HG03571 (cell line): ENCODE measurements at regions not wholly inside any gene's neighbourhood (a gene's known extent, or its start where the extent isn't known, plus 50 kb on each side); places are given as distances from the start of the nearest gene placed in this dataset.
A peak's percentile ranks its signal among the peaks of the same experiment; 100 is the strongest.
"Not testable (repeated sequence)": the region's sequence is repeated elsewhere in the genome, so short reads cannot be mapped to it uniquely, and the experiment has no call there.

Source experiments
- ATAC-seq: cut with Tn5 transposase; IDR thresholded peaks from one replicate; pipeline ENCODE4 v1.9.1; 2021; ENCODE audit not compliant: unreplicated experiment

DNA sequence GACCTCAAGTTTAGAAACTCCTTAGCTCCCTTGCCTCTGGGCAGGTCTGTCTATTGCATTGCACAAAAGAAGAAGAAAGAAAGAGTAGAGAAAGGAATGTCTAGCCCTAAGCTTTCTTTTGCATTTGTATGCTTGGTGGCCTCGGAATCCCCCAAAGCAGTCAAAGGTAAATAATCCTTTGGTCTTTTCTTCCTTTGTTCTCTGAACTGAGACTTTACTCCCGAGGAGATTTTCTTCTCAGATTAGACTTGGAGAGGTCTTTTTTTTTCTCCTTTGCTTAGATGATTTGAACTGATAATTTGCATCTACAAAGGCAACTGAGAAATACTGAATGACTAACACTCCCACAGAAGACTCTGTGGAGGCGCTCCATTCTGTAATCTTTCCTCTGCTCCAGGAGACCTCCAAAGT is 93.2 kb downstream of the AKR1D1 start:
- no peak for ATAC-seq

GRCh38 chr7:138170298-138170697 is 94.0 kb downstream of the AKR1D1 start:
- no peak for ATAC-seq

- peak; percentile 96 for ATAC-seq
Measured at GRCh38 chr7:138170959-138171703, 94.9 kb downstream of the AKR1D1 start.

DNA sequence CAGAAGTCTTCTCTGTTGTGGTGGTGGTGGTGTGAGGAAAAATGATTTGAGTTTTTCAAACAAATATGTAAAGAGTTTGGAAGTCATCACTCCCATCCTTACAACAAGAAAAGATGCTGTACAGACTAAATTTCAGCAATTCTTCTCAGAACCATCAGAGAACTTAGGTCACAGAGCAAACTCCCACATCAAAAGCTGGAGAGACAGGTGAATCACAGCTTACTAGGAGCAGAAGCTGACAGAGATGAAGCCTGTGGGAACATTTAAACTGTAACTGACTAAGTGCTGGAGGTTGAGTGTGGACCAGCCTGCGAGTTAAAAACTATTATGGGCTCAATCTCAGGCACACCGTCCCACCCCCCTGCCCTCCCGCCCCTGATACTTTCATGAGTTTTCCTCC is 97.3 kb downstream of the AKR1D1 start:
- ATAC-seq = no peak

DNA sequence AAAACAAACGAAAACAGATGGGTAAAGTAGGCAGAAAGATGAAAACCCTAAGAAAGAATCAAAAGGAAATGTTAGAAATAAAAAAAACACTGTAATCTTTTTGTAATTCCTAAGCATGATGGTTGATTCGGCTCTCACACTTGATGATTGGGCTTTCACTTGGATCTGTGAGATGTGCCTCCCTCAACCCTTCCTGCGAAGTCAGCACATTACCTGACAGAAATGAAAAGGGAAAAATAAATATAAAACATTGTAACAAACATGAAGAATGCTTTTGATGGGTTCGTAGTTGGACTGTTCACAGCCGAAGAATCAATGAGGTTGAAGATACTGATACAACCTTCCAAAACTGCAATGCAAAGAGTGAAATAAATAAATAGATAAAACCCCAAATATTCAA is 99.8 kb downstream of the AKR1D1 start:
- no peak for ATAC-seq

GRCh38 chr7:138184191-138184590 is 107.9 kb downstream of the AKR1D1 start:
- no peak for ATAC-seq

- ATAC-seq = no peak
Measured at GRCh38 chr7:138185132-138185908, 109.1 kb downstream of the AKR1D1 start.

DNA sequence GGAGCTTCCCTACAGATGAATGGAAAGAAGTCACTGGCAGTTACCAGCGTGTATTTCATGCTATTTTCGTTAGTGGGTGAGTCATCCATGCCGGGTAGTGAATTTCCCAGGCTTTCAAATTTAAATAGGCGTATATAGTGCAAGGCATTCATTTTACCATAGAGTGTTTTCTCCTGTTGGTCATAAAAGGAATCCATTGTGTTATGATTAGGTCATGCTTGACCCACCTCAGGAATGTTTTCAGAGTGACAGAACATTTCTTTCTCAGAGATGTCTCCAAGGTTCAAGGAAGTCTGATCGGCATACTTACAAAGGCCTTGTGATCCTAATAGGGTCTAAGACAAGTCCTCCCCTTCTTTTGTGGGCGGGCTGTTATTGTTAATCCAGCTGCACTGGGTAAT is 110.7 kb downstream of the AKR1D1 start:
- ATAC-seq = no peak

DNA sequence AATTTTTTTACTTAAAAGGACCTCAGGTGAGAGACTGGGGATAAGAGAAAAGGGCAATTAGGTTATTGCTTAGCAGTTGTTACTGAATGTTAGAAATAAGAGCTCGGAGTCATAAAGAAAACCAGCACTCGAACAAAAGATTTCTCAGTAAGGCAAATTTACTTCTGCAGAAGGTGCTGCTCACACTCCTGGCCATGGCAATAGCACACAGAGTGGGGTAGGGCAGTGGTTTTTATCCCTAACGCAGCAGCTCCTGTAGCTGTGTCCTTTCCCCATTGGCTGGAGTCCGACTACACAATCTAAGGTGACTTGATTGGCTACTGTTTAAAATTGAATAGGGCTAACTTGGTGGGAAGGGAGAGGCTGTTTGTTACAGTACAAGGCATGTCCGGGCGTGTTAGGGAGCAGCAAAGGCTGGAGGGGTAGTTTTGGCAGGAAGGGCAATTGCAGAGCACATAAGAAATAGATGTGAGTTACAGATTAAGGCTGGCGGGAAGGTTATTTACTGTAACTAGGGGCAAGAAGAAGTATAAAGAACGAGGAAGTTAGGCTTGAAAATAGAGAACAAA is 112.1 kb downstream of the AKR1D1 start:
- no peak for ATAC-seq

- no peak for ATAC-seq
Measured at GRCh38 chr7:138194567-138194966, 118.3 kb downstream of the AKR1D1 start.

DNA sequence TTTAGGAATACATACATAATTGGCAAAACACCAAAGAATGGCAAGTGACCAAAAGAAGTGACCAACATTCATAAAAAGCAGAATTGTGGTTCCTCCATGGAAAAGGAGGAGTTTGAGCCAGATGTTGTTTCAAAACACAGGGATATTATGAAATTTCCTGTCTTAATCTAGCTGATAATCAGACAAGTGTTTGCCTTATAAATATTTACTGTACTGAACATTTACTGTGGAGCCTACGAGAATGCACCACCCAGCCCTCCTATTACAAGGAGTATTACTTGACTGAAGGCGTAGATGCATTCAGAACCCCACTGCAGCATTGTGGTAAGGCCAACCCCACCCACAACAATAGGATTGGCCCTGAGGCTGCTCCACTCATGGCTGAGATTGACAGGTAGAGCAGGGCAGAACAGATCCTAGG is 118.9 kb downstream of the AKR1D1 start:
- ATAC-seq = no peak

DNA sequence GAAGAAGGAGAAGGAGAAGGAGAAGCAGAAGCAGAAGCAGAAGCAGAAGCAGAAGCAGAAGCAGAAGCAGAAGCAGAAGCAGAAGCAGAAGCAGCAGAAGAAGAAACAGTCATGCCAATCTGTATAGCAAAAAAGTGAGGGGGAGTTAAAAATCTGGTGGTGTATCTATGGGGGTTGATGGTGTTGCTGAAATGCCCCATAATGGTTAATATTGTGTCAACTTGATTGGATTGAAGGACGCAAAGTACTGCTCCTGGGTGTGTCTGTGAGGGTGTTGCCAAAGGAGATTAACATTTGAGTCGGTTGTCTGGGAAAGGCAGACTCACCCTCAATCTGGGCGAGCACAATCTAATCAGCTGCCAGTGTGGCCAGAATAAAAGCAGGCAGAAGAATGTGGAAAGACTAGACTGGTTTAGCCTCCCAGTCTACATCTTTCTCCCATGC is 120.3 kb downstream of the AKR1D1 start:
- not testable (repeated sequence) for ATAC-seq

DNA sequence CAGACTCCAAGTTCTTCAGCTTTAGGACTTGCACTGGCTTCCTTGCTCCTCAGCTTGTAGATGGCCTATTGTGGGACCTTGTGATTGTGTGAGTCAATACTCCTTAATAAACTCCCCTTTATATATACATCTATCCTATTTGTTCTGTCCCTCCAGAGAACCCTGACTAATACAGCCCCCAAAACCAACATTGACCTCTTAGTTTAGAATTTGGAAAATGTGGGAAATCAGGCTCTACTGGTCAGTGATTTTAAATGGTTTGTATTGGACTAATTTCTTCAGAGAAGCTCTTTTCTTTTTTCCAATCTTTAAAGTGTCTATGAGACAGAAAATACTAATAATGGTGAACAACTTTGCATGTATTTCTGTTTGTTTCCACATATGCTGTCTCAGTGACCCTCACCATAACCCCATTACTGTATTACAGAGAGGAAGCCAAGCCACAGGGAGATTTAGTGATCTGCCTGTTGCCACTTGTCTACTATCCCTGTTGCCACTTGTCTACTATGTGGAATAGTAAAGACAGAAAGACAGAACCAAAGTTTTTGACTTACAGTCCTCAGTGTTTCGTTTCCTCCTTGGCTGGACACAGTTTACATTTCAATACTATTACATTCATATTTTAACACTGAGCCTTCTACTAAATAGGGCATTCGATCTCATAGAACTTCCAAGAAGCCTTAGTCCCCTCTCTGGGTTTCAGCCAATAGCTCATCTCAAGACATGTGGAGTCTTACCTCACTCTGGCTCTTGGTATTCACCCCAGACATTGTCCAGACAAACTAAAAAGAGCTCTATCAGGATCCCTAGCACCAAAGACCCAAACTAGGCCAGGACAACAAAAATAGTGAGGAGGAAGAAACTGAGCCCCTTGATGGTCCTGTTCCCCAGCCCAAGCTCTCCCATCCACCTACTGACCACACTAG is 121.0 kb downstream of the AKR1D1 start:
- no peak for ATAC-seq

- no peak for ATAC-seq
Measured at GRCh38 chr7:138204285-138204981, 128.2 kb downstream of the AKR1D1 start.

GRCh38 chr7:138204982-138205298 is 128.7 kb downstream of the AKR1D1 start:
- ATAC-seq = no peak

DNA sequence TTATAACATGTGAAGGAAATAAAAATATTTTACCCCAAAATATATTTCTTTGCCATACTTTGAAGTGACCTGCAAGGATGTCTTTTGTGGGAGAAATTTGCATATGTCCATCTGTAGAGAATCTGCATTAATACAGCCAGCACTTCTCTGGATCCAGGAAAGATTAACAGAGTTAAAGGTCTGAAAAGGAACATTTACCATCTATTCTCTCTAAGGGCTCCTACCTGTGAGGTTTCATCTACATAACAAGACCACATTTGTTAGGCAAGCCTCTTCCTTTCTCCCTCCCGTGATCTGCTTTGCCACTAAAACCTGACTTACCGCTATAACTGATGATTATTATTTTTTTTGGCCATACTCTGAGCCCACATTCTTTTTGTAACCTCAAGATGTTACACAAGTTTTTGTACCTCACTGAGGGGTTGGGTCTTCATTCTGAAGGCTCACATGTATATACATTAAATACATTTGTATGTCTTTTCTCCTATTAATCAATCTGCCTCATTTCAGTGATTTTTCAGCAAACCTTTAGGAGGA is 129.4 kb downstream of the AKR1D1 start:
- ATAC-seq = no peak

DNA sequence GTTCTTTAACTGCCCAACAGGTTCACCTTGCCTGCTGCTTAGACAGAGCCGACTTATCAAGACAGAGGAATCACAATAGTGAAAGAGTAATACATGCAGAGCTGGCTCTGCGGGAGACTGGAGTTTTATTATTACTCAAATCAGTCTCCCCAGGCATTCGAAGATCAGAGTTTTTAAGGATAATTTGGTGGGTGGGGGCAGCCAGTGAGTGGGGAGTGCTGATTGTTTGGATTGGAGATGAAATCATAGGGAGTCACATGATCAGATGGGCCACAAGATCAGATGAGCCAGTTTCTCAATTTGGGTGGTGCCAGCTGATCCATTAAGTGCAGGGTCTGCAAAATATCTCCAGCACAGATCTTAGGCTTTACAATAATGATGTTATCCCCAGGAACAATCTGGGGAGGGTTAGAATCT is 131.3 kb downstream of the AKR1D1 start:
- ATAC-seq = no peak

DNA sequence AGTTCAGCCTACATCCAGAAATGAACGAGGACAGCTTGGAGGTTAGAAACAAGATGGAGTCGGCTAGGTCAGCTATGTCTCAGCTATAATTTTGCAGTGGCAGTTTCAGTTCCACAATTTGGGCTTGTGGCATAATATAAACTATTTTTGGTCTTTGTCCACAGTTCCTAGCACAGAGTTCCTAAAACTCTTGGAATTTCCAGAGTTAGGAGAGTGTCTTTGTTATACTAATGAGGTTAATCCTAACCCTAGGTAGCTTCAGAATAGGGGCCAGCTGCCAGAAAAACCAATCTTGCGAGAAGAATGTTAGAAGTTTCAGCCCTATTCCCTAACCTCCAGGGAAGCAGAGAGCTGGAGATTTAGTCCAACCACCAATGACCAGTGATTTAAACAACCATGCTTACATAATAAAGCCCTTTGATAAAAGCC is 131.9 kb downstream of the AKR1D1 start:
- ATAC-seq = no peak

DNA sequence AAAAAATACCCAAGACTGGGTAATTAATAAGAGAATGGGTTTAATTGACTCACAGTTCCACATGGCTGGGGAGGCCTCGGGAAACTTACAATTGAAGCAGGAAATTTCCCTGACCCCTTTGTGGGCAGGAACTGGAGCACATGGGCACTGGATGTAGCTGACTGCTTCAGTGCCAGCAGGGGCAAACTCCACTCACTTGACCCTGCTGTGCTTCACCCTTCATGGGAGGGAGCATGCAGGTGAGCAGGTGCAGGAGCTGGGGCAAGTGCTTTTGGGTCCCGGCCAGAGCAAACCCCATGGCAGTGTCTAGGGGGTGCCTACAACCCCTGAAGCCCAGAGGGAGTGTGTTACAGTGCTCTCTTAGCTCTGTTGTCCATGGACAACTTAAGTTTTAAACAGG is 132.6 kb downstream of the AKR1D1 start:
- no peak for ATAC-seq

GRCh38 chr7:138212314-138212713 is 136.1 kb downstream of the AKR1D1 start:
- ATAC-seq = no peak
